IPS-NIHi11 (cell line): ENCODE measurements at regions not wholly inside any gene's neighbourhood (a gene's known extent, or its start where the extent isn't known, plus 50 kb on each side); places are given as distances from the start of the nearest gene placed in this dataset.

Experiments
- DNase-seq: peaks from one replicate; pipeline ENCODE4 v3.0.0; 2012; ENCODE audit warnings: mixed read lengths, low spot score

DNA sequence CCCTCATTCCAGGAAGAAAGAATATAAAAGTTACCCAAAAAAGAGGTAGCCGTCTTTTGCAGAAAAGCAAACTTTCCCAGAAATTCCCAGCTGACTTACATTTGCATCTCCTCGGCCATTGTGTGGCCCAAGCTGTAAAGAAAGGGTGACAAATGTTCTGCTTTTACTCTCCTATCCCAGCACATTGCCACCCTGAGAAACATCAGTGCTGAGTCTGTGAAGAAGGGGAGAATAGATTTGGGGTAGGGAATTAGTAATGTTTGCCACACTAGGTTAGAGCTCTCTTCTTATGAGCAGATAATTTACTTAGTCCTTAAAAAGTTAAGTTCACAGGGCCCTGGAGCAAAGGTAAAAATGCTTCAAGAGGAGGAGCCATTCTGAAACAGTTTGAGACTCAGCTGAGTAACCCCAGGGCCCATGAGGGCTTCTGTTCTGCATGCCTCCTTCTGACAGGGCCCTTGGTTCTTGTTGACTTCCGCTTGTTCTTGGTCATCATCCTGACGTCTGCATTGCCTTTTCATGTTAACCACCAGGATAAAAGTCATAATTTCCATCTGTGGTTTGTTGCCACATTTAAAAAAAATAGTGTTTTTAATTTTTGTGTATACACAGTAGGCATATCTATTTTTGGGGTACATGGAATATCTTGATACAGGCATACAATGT is 550.7 kb downstream of the RNF144A start:
- no peak for DNase-seq

- DNase-seq = no peak
Observed at GRCh38 chr2:7468448-7468828, 551.2 kb downstream of the RNF144A start.

DNA sequence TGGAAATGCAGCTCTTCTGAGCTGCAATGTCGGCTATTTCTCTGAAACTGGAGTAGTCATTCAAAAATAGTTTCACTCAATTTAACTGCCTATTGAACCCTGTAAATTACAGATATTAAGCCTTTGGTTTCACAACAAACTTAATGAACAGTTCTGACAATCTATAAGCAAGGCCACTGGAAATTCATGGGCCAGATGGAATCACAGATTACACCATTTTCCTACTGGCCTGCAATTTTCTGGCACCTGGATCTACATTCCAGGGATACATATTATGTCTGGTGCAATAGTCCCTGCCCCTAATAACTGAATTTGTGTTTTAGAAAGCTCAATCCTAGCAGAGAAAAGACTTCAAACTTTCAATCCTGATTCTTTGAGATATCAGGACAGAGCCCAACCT is 551.7 kb downstream of the RNF144A start:
- DNase-seq = no peak

GRCh38 chr2:7471185-7471584 is 554.0 kb downstream of the RNF144A start:
- no peak for DNase-seq

- DNase-seq = no peak
Observed at GRCh38 chr2:7472465-7472864, 555.3 kb downstream of the RNF144A start.

DNA sequence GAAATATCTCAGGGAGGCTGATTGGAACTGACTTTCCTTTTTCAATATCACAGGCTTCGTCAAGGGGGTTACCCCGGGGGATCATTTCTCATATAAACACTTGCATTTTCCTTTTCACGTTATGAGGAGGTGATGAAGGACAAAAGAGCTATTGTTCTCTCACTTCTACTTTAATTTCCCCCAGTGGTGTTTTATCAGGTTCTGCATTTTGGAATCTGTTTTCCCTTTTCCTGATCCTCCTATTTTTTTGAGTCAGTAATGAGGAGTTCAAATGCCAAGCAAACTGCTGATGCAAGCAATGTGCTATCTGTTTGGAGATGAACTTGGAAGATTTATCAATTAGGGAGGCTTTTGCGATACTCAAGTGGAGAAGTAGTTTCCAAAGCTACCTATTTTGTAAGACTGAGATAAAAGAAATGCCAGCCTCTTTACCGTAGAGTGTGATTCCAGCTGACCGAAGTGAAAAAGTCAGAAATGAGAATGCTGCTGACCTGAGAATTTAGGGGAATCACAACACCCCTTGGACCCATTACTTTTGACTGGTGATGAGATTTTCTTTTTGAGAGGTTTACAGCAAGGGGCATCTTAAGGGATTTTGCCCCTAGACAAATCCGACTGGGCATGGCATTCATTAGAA is 556.0 kb downstream of the RNF144A start:
- no peak for DNase-seq

DNA sequence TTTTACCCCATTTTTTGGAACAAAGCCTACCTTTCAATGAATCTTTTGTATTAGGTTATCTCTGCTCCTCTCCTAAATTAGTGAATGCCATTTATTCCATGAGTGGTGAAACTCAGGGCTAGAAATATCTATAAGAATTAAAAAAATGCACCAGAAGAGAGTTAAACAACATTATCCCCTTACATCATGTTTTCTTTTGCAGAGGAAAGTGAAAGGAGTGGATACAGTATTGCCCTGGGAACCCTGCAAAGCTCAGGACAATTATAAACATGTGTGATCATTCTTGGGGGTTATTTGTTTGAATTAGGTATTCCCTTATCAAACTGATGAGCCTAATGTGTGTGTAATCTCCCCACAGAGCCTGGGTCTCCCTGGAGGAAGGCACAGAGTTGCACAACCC is 559.2 kb downstream of the RNF144A start:
- DNase-seq = no peak

DNA sequence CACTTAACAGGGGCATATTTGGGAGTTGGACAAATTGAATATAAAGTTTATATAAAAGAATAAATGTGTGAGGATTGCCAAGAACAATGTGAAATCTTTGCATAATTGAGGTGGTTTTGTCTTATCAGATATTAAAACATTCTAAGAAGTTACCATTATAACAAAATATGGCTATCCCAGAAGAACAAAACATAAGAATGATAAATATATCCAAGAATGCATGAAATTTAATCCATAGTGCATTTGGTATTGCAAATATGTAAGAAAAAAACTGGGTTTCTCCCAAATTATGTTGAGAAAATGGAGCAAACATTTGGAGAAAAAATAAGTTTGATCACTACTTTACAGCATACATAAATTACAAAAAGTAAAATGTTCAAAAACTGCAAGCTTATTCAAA is 562.4 kb downstream of the RNF144A start:
- DNase-seq = no peak

- no peak for DNase-seq
Observed at GRCh38 chr2:7480431-7480830, 563.2 kb downstream of the RNF144A start.

- DNase-seq = no peak
Observed at GRCh38 chr2:7490672-7491071, 573.5 kb downstream of the RNF144A start.

DNA sequence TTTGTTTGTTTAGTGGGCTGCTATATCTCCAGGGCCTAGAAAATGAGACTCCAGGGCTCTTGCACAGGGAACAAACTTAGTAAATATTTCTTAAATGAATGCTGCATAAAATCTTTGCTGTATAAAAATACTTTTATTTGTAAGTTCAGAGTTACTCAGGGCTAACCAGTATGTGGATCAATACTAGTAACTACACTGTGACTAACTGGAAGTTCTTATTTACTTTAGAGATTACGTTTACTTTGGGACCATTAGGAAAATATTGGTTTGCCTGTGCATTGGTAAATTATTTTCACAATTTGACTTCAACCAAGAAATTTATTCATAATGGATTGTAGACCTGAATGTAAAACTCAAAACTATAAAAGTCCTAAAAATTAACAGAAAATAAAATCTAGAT is 575.5 kb downstream of the RNF144A start:
- DNase-seq = no peak

- no peak for DNase-seq
Observed at GRCh38 chr2:7497178-7497577, 580.0 kb downstream of the RNF144A start.

DNA sequence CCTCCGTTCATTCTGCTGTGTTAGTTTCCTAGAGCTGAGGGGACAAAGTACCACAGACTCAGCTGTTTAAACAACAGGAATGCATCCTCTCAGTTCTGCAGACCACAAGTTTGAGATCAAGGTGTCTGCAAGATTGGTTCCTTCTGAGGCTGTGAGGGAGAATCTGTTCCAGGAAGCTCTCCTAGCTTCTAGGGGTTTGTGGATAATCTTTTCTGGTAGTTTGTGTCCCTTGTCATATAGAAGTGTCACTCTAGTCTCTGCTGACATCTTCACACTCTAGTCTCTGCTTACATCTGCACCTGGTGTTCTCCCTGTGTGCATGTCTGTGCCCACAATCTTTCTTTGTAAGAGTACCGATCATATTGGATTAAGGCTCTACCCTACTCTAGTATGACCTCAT is 581.8 kb downstream of the RNF144A start:
- no peak for DNase-seq

DNA sequence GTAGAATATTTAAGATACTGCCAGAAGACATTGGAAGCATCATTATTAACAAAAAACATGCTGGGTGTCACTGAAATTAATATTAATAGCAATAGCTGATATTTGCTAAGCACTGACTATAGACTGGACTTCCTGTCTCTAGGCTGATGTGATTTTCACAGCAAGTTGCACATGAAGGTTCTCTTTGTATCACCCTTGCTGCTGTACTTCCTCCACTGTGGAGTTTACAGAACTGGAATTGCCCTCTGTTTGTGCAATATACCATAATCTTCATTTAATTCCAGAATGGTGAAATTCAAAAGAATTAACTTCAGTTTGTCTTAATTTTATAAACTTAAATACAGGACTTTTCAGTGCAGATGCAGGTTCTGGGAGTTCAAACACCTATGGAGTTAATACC is 585.1 kb downstream of the RNF144A start:
- DNase-seq = no peak

GRCh38 chr2:7508296-7508943 is 591.2 kb downstream of the RNF144A start:
- DNase-seq = no peak

- no peak for DNase-seq
Observed at GRCh38 chr2:7510353-7510752, 593.1 kb downstream of the RNF144A start.

- DNase-seq = no peak
Observed at GRCh38 chr2:7513834-7514233, 596.6 kb downstream of the RNF144A start.

DNA sequence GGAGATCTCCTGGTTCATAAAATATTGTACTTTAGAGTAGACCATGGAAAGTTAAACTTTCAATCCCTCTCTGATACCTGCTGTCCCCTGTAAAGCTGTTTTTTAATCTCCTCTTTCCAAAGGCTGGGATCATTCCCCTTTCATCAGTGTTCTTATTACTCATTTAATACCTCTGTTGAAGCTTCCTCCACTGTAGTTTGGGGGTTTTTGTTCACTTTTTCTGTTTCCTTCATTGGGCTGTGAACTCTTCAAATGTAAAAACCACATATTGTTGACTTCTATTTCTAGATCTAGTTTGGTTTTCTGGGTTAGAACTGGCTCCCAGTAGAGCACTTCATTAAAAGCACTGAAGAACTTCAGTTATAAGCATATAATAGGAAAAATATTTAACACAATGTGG is 598.1 kb downstream of the RNF144A start:
- DNase-seq = no peak

- no peak for DNase-seq
Observed at GRCh38 chr2:7516484-7517063, 599.4 kb downstream of the RNF144A start.

GRCh38 chr2:7517088-7517487 is 599.9 kb downstream of the RNF144A start:
- no peak for DNase-seq

DNA sequence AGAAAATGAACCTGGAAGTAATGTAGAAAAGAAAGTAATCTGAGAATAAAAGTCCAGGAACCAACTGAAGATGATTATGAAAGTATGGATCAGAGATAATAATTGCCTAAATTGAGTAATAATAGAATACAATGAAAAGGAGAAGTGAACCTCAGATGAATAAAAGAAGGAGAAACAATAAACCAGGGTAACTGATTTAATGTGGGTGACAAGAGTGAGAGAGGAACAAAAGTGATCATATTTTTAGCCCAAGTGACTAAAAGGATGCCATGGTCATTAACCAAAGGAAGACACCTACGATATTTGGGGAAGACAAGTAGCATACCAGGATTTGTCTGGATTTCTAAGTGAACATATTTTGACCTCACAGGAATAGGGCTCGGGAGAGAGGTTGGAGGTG is 600.6 kb downstream of the RNF144A start:
- no peak for DNase-seq

DNA sequence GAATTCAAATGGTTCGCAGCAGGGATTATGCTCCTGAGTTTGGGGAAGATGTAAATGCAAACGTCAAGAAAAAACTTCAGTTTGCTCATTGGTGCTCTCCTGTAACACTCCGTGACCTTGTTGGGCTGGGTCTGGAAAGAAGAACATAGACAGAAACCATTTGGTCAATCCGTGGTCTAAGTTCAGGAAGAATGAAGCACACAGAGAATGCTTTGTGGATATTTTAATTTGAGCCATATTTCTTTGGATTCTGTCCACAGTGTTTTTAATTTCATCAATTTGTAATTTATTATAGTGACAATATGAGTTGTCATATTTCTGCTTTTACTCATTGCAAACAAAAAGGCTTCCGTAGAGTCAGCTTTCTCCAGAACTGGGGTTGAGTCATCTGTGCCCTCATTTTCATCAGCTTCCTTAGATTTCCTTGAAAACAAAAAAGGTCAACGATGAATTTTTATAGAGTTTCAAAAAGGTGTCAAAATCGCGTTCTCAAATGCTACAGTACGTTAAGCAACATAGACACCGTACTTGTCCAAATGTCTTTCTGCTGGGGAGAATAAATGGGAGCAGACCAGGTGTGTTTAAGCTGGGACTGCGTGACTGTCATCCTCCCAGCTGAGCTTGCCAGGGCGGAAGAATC is 606.4 kb downstream of the RNF144A start:
- DNase-seq = no peak

- no peak for DNase-seq
Observed at GRCh38 chr2:7524195-7524594, 607.0 kb downstream of the RNF144A start.
